ENCODE measurements at regions not wholly inside any gene's neighbourhood (a gene's known extent, or its start where the extent isn't known, plus 50 kb on each side); places are given as distances from the start of the nearest gene placed in this dataset.

DNA sequence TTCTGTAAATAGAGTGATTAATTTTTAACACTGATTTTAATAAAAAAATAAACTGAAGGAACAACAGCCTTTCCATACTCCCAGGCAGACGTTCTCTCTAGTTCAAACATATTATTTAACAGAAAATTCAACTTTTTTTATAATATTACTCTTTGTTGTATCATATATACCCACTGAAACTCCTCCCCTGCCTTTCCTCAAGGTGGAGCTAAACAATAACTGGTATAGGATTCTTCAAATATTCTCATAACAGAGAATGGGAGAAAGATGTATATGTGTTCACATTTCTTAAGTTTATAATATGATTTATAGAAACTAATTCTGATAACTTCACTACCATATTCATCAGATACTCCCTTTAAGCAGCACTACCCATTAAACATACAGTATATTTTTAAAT, 83.4 kb downstream of the CYLC2 start:
- no peak for TF ChIP-seq POLR2AphosphoS5 (IDR thresholded peaks at IDR 0.05; ENCODE audit: low read depth, low read length)
- TF ChIP-seq, protein P1, sequence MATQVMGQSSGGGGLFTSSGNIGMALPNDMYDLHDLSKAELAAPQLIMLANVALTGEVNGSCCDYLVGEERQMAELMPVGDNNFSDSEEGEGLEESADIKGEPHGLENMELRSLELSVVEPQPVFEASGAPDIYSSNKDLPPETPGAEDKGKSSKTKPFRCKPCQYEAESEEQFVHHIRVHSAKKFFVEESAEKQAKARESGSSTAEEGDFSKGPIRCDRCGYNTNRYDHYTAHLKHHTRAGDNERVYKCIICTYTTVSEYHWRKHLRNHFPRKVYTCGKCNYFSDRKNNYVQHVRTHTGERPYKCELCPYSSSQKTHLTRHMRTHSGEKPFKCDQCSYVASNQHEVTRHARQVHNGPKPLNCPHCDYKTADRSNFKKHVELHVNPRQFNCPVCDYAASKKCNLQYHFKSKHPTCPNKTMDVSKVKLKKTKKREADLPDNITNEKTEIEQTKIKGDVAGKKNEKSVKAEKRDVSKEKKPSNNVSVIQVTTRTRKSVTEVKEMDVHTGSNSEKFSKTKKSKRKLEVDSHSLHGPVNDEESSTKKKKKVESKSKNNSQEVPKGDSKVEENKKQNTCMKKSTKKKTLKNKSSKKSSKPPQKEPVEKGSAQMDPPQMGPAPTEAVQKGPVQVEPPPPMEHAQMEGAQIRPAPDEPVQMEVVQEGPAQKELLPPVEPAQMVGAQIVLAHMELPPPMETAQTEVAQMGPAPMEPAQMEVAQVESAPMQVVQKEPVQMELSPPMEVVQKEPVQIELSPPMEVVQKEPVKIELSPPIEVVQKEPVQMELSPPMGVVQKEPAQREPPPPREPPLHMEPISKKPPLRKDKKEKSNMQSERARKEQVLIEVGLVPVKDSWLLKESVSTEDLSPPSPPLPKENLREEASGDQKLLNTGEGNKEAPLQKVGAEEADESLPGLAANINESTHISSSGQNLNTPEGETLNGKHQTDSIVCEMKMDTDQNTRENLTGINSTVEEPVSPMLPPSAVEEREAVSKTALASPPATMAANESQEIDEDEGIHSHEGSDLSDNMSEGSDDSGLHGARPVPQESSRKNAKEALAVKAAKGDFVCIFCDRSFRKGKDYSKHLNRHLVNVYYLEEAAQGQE (IDR thresholded peaks at IDR 0.05; ENCODE audit: insufficient read depth in 1 of 2, low read depth in 2 of 2, low read length in 1 of 2) = no peak
- TF ChIP-seq CTCF (IDR thresholded peaks at IDR 0.05) = no peak
